ENCODE measurements at regions not wholly inside any gene's neighbourhood (a gene's known extent, or its start where the extent isn't known, plus 50 kb on each side); places are given as distances from the start of the nearest gene placed in this dataset.
"Not testable (repeated sequence)": the region's sequence is repeated elsewhere in the genome, so short reads cannot be mapped to it uniquely, and the experiment has no call there.

GRCh38 chr14:106419376-106419965 is 893.1 kb downstream of the TMEM121 start:
- Histone ChIP-seq H3K9ac (ENCODE audit: low read depth in 1 of 2, low read length in 2 of 2) (no peak overlapping the region), H3K27ac (ENCODE audit: low read depth in 1 of 2, low read length in 2 of 2) (no peak overlapping the region), H3K9me3 (ENCODE audit: control insufficient read depth in 4 of 4, low read length in 3 of 4) (no peaks in the 10 kb centered on the region), H3K4me3 (ENCODE audit: low read depth in 1 of 3, low read length in 3 of 3) (no peak overlapping the region), H3K4me1 (ENCODE audit: control insufficient read depth in 4 of 4, insufficient read depth in 4 of 4, low read length in 3 of 4) (no peaks in the 10 kb centered on the region), H3K36me3 (ENCODE audit: control insufficient read depth in 4 of 4, insufficient read depth in 3 of 4, low read depth in 1 of 4, low read length in 3 of 4) (no peaks in the 10 kb centered on the region), H3K27me3 (ENCODE audit: control insufficient read depth in 4 of 4, insufficient read depth in 4 of 4, low read length in 3 of 4) (no peaks in the 10 kb centered on the region)
- DNase-seq (ENCODE audit: low spot score) = no peak
- TF ChIP-seq SP1 (IDR thresholded peaks at IDR 0.05) (no peak), RAD21 (IDR thresholded peaks at IDR 0.05) (no peak), YY1 (IDR thresholded peaks at IDR 0.05) (no peak), EGR1 (IDR thresholded peaks at IDR 0.05; ENCODE audit: low read depth in 2 of 2) (no peak), FOXA1 (IDR thresholded peaks at IDR 0.05) (no peak), JUND (IDR thresholded peaks at IDR 0.05) (no peak), ATF3 (IDR thresholded peaks at IDR 0.05) (no peak), RXRA (IDR thresholded peaks at IDR 0.05) (no peak), FOXA2 (IDR thresholded peaks at IDR 0.05) (no peak), TAF1 (conservative IDR thresholded peaks at IDR 0.05) (no peak), HNF4G (IDR thresholded peaks at IDR 0.05) (no peak), NR2F2 (IDR thresholded peaks at IDR 0.05) (no peak)
- TF ChIP-seq, protein P1, sequence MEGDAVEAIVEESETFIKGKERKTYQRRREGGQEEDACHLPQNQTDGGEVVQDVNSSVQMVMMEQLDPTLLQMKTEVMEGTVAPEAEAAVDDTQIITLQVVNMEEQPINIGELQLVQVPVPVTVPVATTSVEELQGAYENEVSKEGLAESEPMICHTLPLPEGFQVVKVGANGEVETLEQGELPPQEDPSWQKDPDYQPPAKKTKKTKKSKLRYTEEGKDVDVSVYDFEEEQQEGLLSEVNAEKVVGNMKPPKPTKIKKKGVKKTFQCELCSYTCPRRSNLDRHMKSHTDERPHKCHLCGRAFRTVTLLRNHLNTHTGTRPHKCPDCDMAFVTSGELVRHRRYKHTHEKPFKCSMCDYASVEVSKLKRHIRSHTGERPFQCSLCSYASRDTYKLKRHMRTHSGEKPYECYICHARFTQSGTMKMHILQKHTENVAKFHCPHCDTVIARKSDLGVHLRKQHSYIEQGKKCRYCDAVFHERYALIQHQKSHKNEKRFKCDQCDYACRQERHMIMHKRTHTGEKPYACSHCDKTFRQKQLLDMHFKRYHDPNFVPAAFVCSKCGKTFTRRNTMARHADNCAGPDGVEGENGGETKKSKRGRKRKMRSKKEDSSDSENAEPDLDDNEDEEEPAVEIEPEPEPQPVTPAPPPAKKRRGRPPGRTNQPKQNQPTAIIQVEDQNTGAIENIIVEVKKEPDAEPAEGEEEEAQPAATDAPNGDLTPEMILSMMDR (IDR thresholded peaks at IDR 0.05; ENCODE audit: low read depth, low read length, missing input control) = no peak
- TF ChIP-seq, protein P2, sequence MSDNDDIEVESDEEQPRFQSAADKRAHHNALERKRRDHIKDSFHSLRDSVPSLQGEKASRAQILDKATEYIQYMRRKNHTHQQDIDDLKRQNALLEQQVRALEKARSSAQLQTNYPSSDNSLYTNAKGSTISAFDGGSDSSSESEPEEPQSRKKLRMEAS (IDR thresholded peaks at IDR 0.05) = no peak
- WGBS = 45% methylated on average over 5 of the region's 5 CpGs

- not testable (repeated sequence) for H3K36me3 ChIP-seq (ENCODE audit: control insufficient read depth in 4 of 4, insufficient read depth in 3 of 4, low read depth in 1 of 4, low read length in 3 of 4); H3K9ac ChIP-seq (ENCODE audit: low read depth in 1 of 2, low read length in 2 of 2); H3K9me3 ChIP-seq (ENCODE audit: control insufficient read depth in 4 of 4, low read length in 3 of 4); H3K27ac ChIP-seq (ENCODE audit: low read depth in 1 of 2, low read length in 2 of 2); H3K4me3 ChIP-seq (ENCODE audit: low read depth in 1 of 3, low read length in 3 of 3); H3K27me3 ChIP-seq (ENCODE audit: control insufficient read depth in 4 of 4, insufficient read depth in 4 of 4, low read length in 3 of 4); H3K4me1 ChIP-seq (ENCODE audit: control insufficient read depth in 4 of 4, insufficient read depth in 4 of 4, low read length in 3 of 4)
- DNase-seq (ENCODE audit: low spot score) = peak; percentile 37
- WGBS = 51% methylated on average over 20 of the region's 20 CpGs
- TF ChIP-seq, protein P1 (IDR thresholded peaks at IDR 0.05; ENCODE audit: low read depth, low read length, missing input control) = peak; percentile 41
- peak in 1 of 2 donors; percentile 47 for TF ChIP-seq RAD21 (IDR thresholded peaks at IDR 0.05)
Observed at GRCh38 chr14:106421431-106422033, 895.1 kb downstream of the TMEM121 start.

GRCh38 chr14:106422066-106422465 is 895.7 kb downstream of the TMEM121 start:
- no peak overlapping the region for H3K4me3 ChIP-seq (ENCODE audit: low read depth in 1 of 3, low read length in 3 of 3)
- no peaks in the 10 kb centered on the region for H3K36me3 ChIP-seq (ENCODE audit: control insufficient read depth in 4 of 4, insufficient read depth in 3 of 4, low read depth in 1 of 4, low read length in 3 of 4)
- H3K27ac ChIP-seq (ENCODE audit: low read depth in 1 of 2, low read length in 2 of 2) = no peak overlapping the region
- 43% methylated on average over 5 of the region's 5 CpGs for WGBS
- no peaks in the 10 kb centered on the region for H3K27me3 ChIP-seq (ENCODE audit: control insufficient read depth in 4 of 4, insufficient read depth in 4 of 4, low read length in 3 of 4)
- H3K9me3 ChIP-seq (ENCODE audit: control insufficient read depth in 4 of 4, low read length in 3 of 4) = no peaks in the 10 kb centered on the region
- TF ChIP-seq GABPA (IDR thresholded peaks at IDR 0.05 in 1 of 2, conservative IDR thresholded peaks at IDR 0.05 in 1 of 2) (no peak), ATF3 (IDR thresholded peaks at IDR 0.05) (no peak), YY1 (IDR thresholded peaks at IDR 0.05) (no peak), RXRA (IDR thresholded peaks at IDR 0.05) (no peak), HNF4G (IDR thresholded peaks at IDR 0.05) (no peak), TAF1 (conservative IDR thresholded peaks at IDR 0.05) (no peak), FOXA2 (IDR thresholded peaks at IDR 0.05) (no peak), RAD21 (IDR thresholded peaks at IDR 0.05) (no peak), HNF4A (conservative IDR thresholded peaks at IDR 0.05) (no peak), SP1 (IDR thresholded peaks at IDR 0.05) (no peak), EGR1 (IDR thresholded peaks at IDR 0.05; ENCODE audit: low read depth in 2 of 2) (no peak)
- TF ChIP-seq, protein P3, sequence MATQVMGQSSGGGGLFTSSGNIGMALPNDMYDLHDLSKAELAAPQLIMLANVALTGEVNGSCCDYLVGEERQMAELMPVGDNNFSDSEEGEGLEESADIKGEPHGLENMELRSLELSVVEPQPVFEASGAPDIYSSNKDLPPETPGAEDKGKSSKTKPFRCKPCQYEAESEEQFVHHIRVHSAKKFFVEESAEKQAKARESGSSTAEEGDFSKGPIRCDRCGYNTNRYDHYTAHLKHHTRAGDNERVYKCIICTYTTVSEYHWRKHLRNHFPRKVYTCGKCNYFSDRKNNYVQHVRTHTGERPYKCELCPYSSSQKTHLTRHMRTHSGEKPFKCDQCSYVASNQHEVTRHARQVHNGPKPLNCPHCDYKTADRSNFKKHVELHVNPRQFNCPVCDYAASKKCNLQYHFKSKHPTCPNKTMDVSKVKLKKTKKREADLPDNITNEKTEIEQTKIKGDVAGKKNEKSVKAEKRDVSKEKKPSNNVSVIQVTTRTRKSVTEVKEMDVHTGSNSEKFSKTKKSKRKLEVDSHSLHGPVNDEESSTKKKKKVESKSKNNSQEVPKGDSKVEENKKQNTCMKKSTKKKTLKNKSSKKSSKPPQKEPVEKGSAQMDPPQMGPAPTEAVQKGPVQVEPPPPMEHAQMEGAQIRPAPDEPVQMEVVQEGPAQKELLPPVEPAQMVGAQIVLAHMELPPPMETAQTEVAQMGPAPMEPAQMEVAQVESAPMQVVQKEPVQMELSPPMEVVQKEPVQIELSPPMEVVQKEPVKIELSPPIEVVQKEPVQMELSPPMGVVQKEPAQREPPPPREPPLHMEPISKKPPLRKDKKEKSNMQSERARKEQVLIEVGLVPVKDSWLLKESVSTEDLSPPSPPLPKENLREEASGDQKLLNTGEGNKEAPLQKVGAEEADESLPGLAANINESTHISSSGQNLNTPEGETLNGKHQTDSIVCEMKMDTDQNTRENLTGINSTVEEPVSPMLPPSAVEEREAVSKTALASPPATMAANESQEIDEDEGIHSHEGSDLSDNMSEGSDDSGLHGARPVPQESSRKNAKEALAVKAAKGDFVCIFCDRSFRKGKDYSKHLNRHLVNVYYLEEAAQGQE (IDR thresholded peaks at IDR 0.05) = no peak
- TF ChIP-seq, protein P2 (IDR thresholded peaks at IDR 0.05) = no peak
- no peaks in the 10 kb centered on the region for H3K4me1 ChIP-seq (ENCODE audit: control insufficient read depth in 4 of 4, insufficient read depth in 4 of 4, low read length in 3 of 4)
- no peak overlapping the region for H3K9ac ChIP-seq (ENCODE audit: low read depth in 1 of 2, low read length in 2 of 2)
- DNase-seq (ENCODE audit: low spot score) = no peak
